ENCODE measurements at regions not wholly inside any gene's neighbourhood (a gene's known extent, or its start where the extent isn't known, plus 50 kb on each side); places are given as distances from the start of the nearest gene placed in this dataset.

- no peaks in the 10 kb centered on the region for H3K4me1 ChIP-seq
- no peak overlapping the region for H3K4me3 ChIP-seq (ENCODE audit: low read depth, low read length)
- no peak overlapping the region for H3K27ac ChIP-seq
- no peaks in the 10 kb centered on the region for H3K27me3 ChIP-seq (ENCODE audit: control insufficient read depth, insufficient read depth, low read length)
- H3K4me2 ChIP-seq (ENCODE audit: low read length), result no peak overlapping the region
- no peak overlapping the region for H3K9ac ChIP-seq
- no peaks in the 10 kb centered on the region for H3K36me3 ChIP-seq (ENCODE audit: control insufficient read depth, insufficient read depth, low read length)
- no peak overlapping the region for H2AFZ ChIP-seq
- H3K9me3 ChIP-seq (ENCODE audit: control insufficient read depth, low read length), result no peaks in the 10 kb centered on the region
- no peak for TF ChIP-seq CTCF (IDR thresholded peaks at IDR 0.05)
- no peaks in the 10 kb centered on the region for H3K79me2 ChIP-seq
These were observed 150.2 kb downstream of the SMAD6 start for GRCh38 chr15:66852064-66852905.

GRCh38 chr15:66854012-66854965 lies 152.3 kb downstream of the SMAD6 start:
- H2AFZ ChIP-seq, result no peak overlapping the region
- no peak overlapping the region for H3K27ac ChIP-seq
- H3K4me1 ChIP-seq, result no peaks in the 10 kb centered on the region
- H3K9ac ChIP-seq, result no peak overlapping the region
- H3K79me2 ChIP-seq, result no peaks in the 10 kb centered on the region
- no peak overlapping the region for H3K4me2 ChIP-seq (ENCODE audit: low read length)
- H3K27me3 ChIP-seq (ENCODE audit: control insufficient read depth, insufficient read depth, low read length), result no peaks in the 10 kb centered on the region
- TF ChIP-seq CTCF (IDR thresholded peaks at IDR 0.05), result no peak
- H3K36me3 ChIP-seq (ENCODE audit: control insufficient read depth, insufficient read depth, low read length), result no peaks in the 10 kb centered on the region
- no peaks in the 10 kb centered on the region for H3K9me3 ChIP-seq (ENCODE audit: control insufficient read depth, low read length)
- H3K4me3 ChIP-seq (ENCODE audit: low read depth, low read length), result no peak overlapping the region

GRCh38 chr15:66855041-66855440 lies 153.0 kb downstream of the SMAD6 start:
- Histone ChIP-seq H3K79me2 (no peaks in the 10 kb centered on the region), H3K27me3 (ENCODE audit: control insufficient read depth, insufficient read depth, low read length) (no peaks in the 10 kb centered on the region), H3K36me3 (ENCODE audit: control insufficient read depth, insufficient read depth, low read length) (no peaks in the 10 kb centered on the region), H3K4me3 (ENCODE audit: low read depth, low read length) (no peak overlapping the region), H3K27ac (no peak overlapping the region), H3K4me1 (no peaks in the 10 kb centered on the region), H3K4me2 (ENCODE audit: low read length) (no peak overlapping the region), H3K9ac (no peak overlapping the region), H3K9me3 (ENCODE audit: control insufficient read depth, low read length) (no peaks in the 10 kb centered on the region), H2AFZ (no peak overlapping the region)
- TF ChIP-seq CTCF (IDR thresholded peaks at IDR 0.05), result no peak

GRCh38 chr15:66857694-66858093 lies 155.7 kb downstream of the SMAD6 start:
- no peak overlapping the region for H3K9ac ChIP-seq
- H3K79me2 ChIP-seq, result no peaks in the 10 kb centered on the region
- TF ChIP-seq CTCF (IDR thresholded peaks at IDR 0.05), result no peak
- no peak overlapping the region for H3K4me3 ChIP-seq (ENCODE audit: low read depth, low read length)
- H3K27ac ChIP-seq, result no peak overlapping the region
- no peak overlapping the region for H2AFZ ChIP-seq
- no peaks in the 10 kb centered on the region for H3K36me3 ChIP-seq (ENCODE audit: control insufficient read depth, insufficient read depth, low read length)
- H3K4me1 ChIP-seq, result peaks cover 4% of the 10 kb centered on the region
- H3K9me3 ChIP-seq (ENCODE audit: control insufficient read depth, low read length), result no peaks in the 10 kb centered on the region
- H3K4me2 ChIP-seq (ENCODE audit: low read length), result no peak overlapping the region
- no peaks in the 10 kb centered on the region for H3K27me3 ChIP-seq (ENCODE audit: control insufficient read depth, insufficient read depth, low read length)
